IPS DF 6.9 (cell line): ENCODE measurements at regions not wholly inside any gene's neighbourhood (a gene's known extent, or its start where the extent isn't known, plus 50 kb on each side); places are given as distances from the start of the nearest gene placed in this dataset.

Experiments
- DNase-seq: peaks from one replicate; pipeline ENCODE4 v3.0.0-alpha.2; 2013; ENCODE audit warnings: low read depth, low spot score
- H3K27ac ChIP-seq: one replicate; pipeline ENCODE4 v1.5.1; 2013; ENCODE audit warnings: low read length, control low read depth
- H3K27me3 ChIP-seq: 2 replicates; pipeline ENCODE4 v1.6.1; 2013; ENCODE audit warnings: mild to moderate bottlenecking, low read length; ENCODE audit not compliant: control insufficient read depth, insufficient read depth
- H3K36me3 ChIP-seq: 2 replicates; pipeline ENCODE4 v1.6.1; 2013; ENCODE audit warnings: low read length; ENCODE audit not compliant: control insufficient read depth, insufficient read depth
- H3K4me1 ChIP-seq: 2 replicates; pipeline ENCODE4 v1.6.1; 2013; ENCODE audit warnings: low read length; ENCODE audit not compliant: control insufficient read depth, insufficient read depth
- H3K4me3 ChIP-seq: 2 replicates; pipeline ENCODE4 v1.5.1; 2013; ENCODE audit warnings: mild to moderate bottlenecking, low read length
- H3K9me3 ChIP-seq: 2 replicates; pipeline ENCODE4 v1.6.1; 2013; ENCODE audit warnings: low read length, inconsistent platforms; ENCODE audit not compliant: control insufficient read depth, insufficient read depth
- WGBS: extraction: QIAGEN DNeasy Blood & Tissue Kit; methylation state at CpG from one replicate; pipeline ENCODE4 v1.1.7; 2013; ENCODE audit warnings: mixed read lengths, missing lambda C conversion rate; ENCODE audit not compliant: insufficient read length, insufficient coverage; 5-methylcytosine and 5-hydroxymethylcytosine counted together

GRCh38 chr4:115841871-115842270, 728.5 kb upstream of the NDST4 start:
- no peaks in the 10 kb centered on the region for H3K9me3 ChIP-seq
- no peak overlapping the region for H3K27ac ChIP-seq
- H3K27me3 ChIP-seq = no peaks in the 10 kb centered on the region
- DNase-seq = no peak
- no peak overlapping the region for H3K4me3 ChIP-seq
- H3K4me1 ChIP-seq = no peaks in the 10 kb centered on the region
- H3K36me3 ChIP-seq = no peaks in the 10 kb centered on the region

- Histone ChIP-seq H3K27ac (no peak overlapping the region), H3K4me1 (no peaks in the 10 kb centered on the region), H3K36me3 (no peaks in the 10 kb centered on the region), H3K9me3 (no peaks in the 10 kb centered on the region), H3K4me3 (no peak overlapping the region), H3K27me3 (no peaks in the 10 kb centered on the region)
- WGBS = no CpG with 5 or more reads among the region's 3 CpGs
- no peak for DNase-seq
Measured at GRCh38 chr4:115834441-115834840, 721.0 kb upstream of the NDST4 start.

GRCh38 chr4:115824630-115825029, 711.2 kb upstream of the NDST4 start:
- Histone ChIP-seq H3K36me3 (no peaks in the 10 kb centered on the region), H3K4me1 (no peaks in the 10 kb centered on the region), H3K4me3 (no peak overlapping the region), H3K9me3 (no peaks in the 10 kb centered on the region), H3K27me3 (no peaks in the 10 kb centered on the region), H3K27ac (no peak overlapping the region)
- no CpG with 5 or more reads among the region's 1 CpG for WGBS
- DNase-seq = no peak

- Histone ChIP-seq H3K27me3 (no peaks in the 10 kb centered on the region), H3K36me3 (no peaks in the 10 kb centered on the region), H3K4me1 (no peaks in the 10 kb centered on the region), H3K9me3 (no peaks in the 10 kb centered on the region), H3K4me3 (no peak overlapping the region), H3K27ac (no peak overlapping the region)
- no peak for DNase-seq
Measured at GRCh38 chr4:115803825-115804224, 690.4 kb upstream of the NDST4 start.

GRCh38 chr4:115790812-115791211, 677.4 kb upstream of the NDST4 start:
- no CpG with 5 or more reads among the region's 2 CpGs for WGBS
- no peak overlapping the region for H3K4me3 ChIP-seq
- H3K36me3 ChIP-seq = no peaks in the 10 kb centered on the region
- no peaks in the 10 kb centered on the region for H3K27me3 ChIP-seq
- no peak for DNase-seq
- no peaks in the 10 kb centered on the region for H3K9me3 ChIP-seq
- no peaks in the 10 kb centered on the region for H3K4me1 ChIP-seq
- H3K27ac ChIP-seq = no peak overlapping the region

- no peaks in the 10 kb centered on the region for H3K27me3 ChIP-seq
- no peaks in the 10 kb centered on the region for H3K9me3 ChIP-seq
- no peaks in the 10 kb centered on the region for H3K4me1 ChIP-seq
- no peak overlapping the region for H3K27ac ChIP-seq
- no CpG with 5 or more reads among the region's 10 CpGs for WGBS
- no peak overlapping the region for H3K4me3 ChIP-seq
- no peaks in the 10 kb centered on the region for H3K36me3 ChIP-seq
- DNase-seq = no peak
Measured at GRCh38 chr4:115781528-115782146, 668.2 kb upstream of the NDST4 start.

- no peak overlapping the region for H3K4me3 ChIP-seq
- H3K9me3 ChIP-seq = no peaks in the 10 kb centered on the region
- H3K36me3 ChIP-seq = no peaks in the 10 kb centered on the region
- H3K27me3 ChIP-seq = no peaks in the 10 kb centered on the region
- no peak overlapping the region for H3K27ac ChIP-seq
- H3K4me1 ChIP-seq = no peaks in the 10 kb centered on the region
- no peak for DNase-seq
Measured at GRCh38 chr4:115780835-115781234, 667.4 kb upstream of the NDST4 start.

- Histone ChIP-seq H3K4me1 (no peaks in the 10 kb centered on the region), H3K9me3 (no peaks in the 10 kb centered on the region), H3K27ac (no peak overlapping the region), H3K4me3 (no peak overlapping the region), H3K27me3 (no peaks in the 10 kb centered on the region), H3K36me3 (no peaks in the 10 kb centered on the region)
- no CpG with 5 or more reads among the region's 4 CpGs for WGBS
- DNase-seq = no peak
Measured at GRCh38 chr4:115780268-115780667, 666.8 kb upstream of the NDST4 start.

GRCh38 chr4:115770046-115770543, 656.7 kb upstream of the NDST4 start:
- no peaks in the 10 kb centered on the region for H3K4me1 ChIP-seq
- H3K9me3 ChIP-seq = no peaks in the 10 kb centered on the region
- no peaks in the 10 kb centered on the region for H3K36me3 ChIP-seq
- H3K27ac ChIP-seq = no peak overlapping the region
- DNase-seq = no peak
- H3K4me3 ChIP-seq = no peak overlapping the region
- H3K27me3 ChIP-seq = no peaks in the 10 kb centered on the region

- no peaks in the 10 kb centered on the region for H3K4me1 ChIP-seq
- no peak for DNase-seq
- H3K4me3 ChIP-seq = no peak overlapping the region
- H3K27ac ChIP-seq = no peak overlapping the region
- H3K36me3 ChIP-seq = no peaks in the 10 kb centered on the region
- H3K27me3 ChIP-seq = no peaks in the 10 kb centered on the region
- H3K9me3 ChIP-seq = no peaks in the 10 kb centered on the region
Measured at GRCh38 chr4:115769396-115769795, 656.0 kb upstream of the NDST4 start.

GRCh38 chr4:115763051-115763450, 649.6 kb upstream of the NDST4 start:
- no peak overlapping the region for H3K27ac ChIP-seq
- no peaks in the 10 kb centered on the region for H3K36me3 ChIP-seq
- no peak overlapping the region for H3K4me3 ChIP-seq
- no peaks in the 10 kb centered on the region for H3K27me3 ChIP-seq
- H3K4me1 ChIP-seq = no peaks in the 10 kb centered on the region
- no CpG with 5 or more reads among the region's 1 CpG for WGBS
- DNase-seq = no peak
- H3K9me3 ChIP-seq = no peaks in the 10 kb centered on the region
